Memory B cell (primary cell): ENCODE measurements at regions not wholly inside any gene's neighbourhood (a gene's known extent, or its start where the extent isn't known, plus 50 kb on each side); places are given as distances from the start of the nearest gene placed in this dataset.
"Not testable (repeated sequence)": the region's sequence is repeated elsewhere in the genome, so short reads cannot be mapped to it uniquely, and the experiment has no call there.

Experiments used
- ATAC-seq: fragments of 150-1000 bp; cut with Tn5 transposase; 2 replicates; pipeline ENCODE4 v1.10.0; 2021; ENCODE audit warnings: low read depth, mild to moderate bottlenecking, moderate library complexity
- DNase-seq, 2 donors: peaks; one replicate each; pipeline ENCODE4 v3.0.0; 2022; ENCODE audit warnings: low spot score in 2 of 2
- H3K27ac Mint-ChIP-seq: one replicate; pipeline ENCODE4 v1.8.0; 2022; ENCODE audit warnings: mild to moderate bottlenecking, moderate library complexity, mixed read lengths
- H3K27me3 Mint-ChIP-seq: one replicate; pipeline ENCODE4 v1.8.0; 2022; ENCODE audit warnings: mixed read lengths
- H3K36me3 Mint-ChIP-seq: one replicate; pipeline ENCODE4 v1.8.0; 2022; ENCODE audit warnings: mild to moderate bottlenecking, mixed read lengths
- H3K4me1 Mint-ChIP-seq: one replicate; pipeline ENCODE4 v1.8.0; 2022; ENCODE audit warnings: mixed read lengths
- H3K4me3 Mint-ChIP-seq: one replicate; pipeline ENCODE4 v1.8.0; 2022; ENCODE audit warnings: mild to moderate bottlenecking, moderate library complexity, mixed read lengths
- H3K9me3 Mint-ChIP-seq: one replicate; pipeline ENCODE4 v1.8.0; 2022; ENCODE audit warnings: mixed read lengths

- Mint-ChIP-seq H3K27ac (no peak overlapping the region), H3K4me1 (peaks cover 2% of the 10 kb centered on the region), H3K9me3 (no peaks in the 10 kb centered on the region), H3K4me3 (no peak overlapping the region), H3K36me3 (no peaks in the 10 kb centered on the region), H3K27me3 (peaks cover 1% of the 10 kb centered on the region)
- ATAC-seq, result no peak
- DNase-seq, result no peak
Observed at GRCh38 chr3:23113455-23114171, 89.5 kb upstream of the UBE2E2 start.

GRCh38 chr3:23114432-23114831 is 88.7 kb upstream of the UBE2E2 start:
- DNase-seq (no peak), ATAC-seq (no peak)
- Mint-ChIP-seq H3K36me3 (no peaks in the 10 kb centered on the region), H3K27me3 (peaks cover 3% of the 10 kb centered on the region), H3K4me1 (peaks cover 2% of the 10 kb centered on the region), H3K27ac (no peak overlapping the region), H3K9me3 (no peaks in the 10 kb centered on the region), H3K4me3 (no peak overlapping the region)

GRCh38 chr3:23115171-23115877 is 87.8 kb upstream of the UBE2E2 start:
- H3K36me3 Mint-ChIP-seq, result no peaks in the 10 kb centered on the region
- H3K4me1 Mint-ChIP-seq, result peaks cover 2% of the 10 kb centered on the region
- DNase-seq, result no peak
- H3K4me3 Mint-ChIP-seq, result no peak overlapping the region
- H3K9me3 Mint-ChIP-seq, result no peaks in the 10 kb centered on the region
- no peak for ATAC-seq
- H3K27me3 Mint-ChIP-seq, result peaks cover 3% of the 10 kb centered on the region
- H3K27ac Mint-ChIP-seq, result no peak overlapping the region

GRCh38 chr3:23116081-23116837 is 86.9 kb upstream of the UBE2E2 start:
- H3K4me1 Mint-ChIP-seq, result peaks cover 2% of the 10 kb centered on the region
- H3K4me3 Mint-ChIP-seq, result no peak overlapping the region
- H3K9me3 Mint-ChIP-seq, result no peaks in the 10 kb centered on the region
- peaks cover 4% of the 10 kb centered on the region for H3K27me3 Mint-ChIP-seq
- no peak for DNase-seq
- H3K27ac Mint-ChIP-seq, result no peak overlapping the region
- no peak for ATAC-seq
- no peaks in the 10 kb centered on the region for H3K36me3 Mint-ChIP-seq

GRCh38 chr3:23117856-23118255 is 85.3 kb upstream of the UBE2E2 start:
- Mint-ChIP-seq H3K36me3 (no peaks in the 10 kb centered on the region), H3K27me3 (peaks cover 3% of the 10 kb centered on the region), H3K4me1 (peaks cover 2% of the 10 kb centered on the region), H3K9me3 (no peaks in the 10 kb centered on the region), H3K27ac (no peak overlapping the region), H3K4me3 (no peak overlapping the region)
- DNase-seq, result no peak
- ATAC-seq, result no peak

- Mint-ChIP-seq H3K27ac (no peak overlapping the region), H3K4me1 (no peaks in the 10 kb centered on the region), H3K9me3 (no peaks in the 10 kb centered on the region), H3K4me3 (no peak overlapping the region), H3K36me3 (no peaks in the 10 kb centered on the region), H3K27me3 (peaks cover 8% of the 10 kb centered on the region)
- DNase-seq (no peak), ATAC-seq (no peak)
Observed at GRCh38 chr3:23127196-23127595, 75.9 kb upstream of the UBE2E2 start.

GRCh38 chr3:23128655-23129054 is 74.5 kb upstream of the UBE2E2 start:
- no peak overlapping the region for H3K4me3 Mint-ChIP-seq
- ATAC-seq (no peak), DNase-seq (no peak)
- H3K27ac Mint-ChIP-seq, result no peak overlapping the region
- no peaks in the 10 kb centered on the region for H3K36me3 Mint-ChIP-seq
- peaks cover 8% of the 10 kb centered on the region for H3K27me3 Mint-ChIP-seq
- H3K9me3 Mint-ChIP-seq, result no peaks in the 10 kb centered on the region
- no peaks in the 10 kb centered on the region for H3K4me1 Mint-ChIP-seq

- Mint-ChIP-seq H3K27ac (no peak overlapping the region), H3K4me1 (no peaks in the 10 kb centered on the region), H3K36me3 (no peaks in the 10 kb centered on the region), H3K27me3 (peaks cover 8% of the 10 kb centered on the region), H3K9me3 (no peaks in the 10 kb centered on the region), H3K4me3 (no peak overlapping the region)
- ATAC-seq (no peak), DNase-seq (no peak)
Observed at GRCh38 chr3:23129117-23129516, 74.0 kb upstream of the UBE2E2 start.

- Mint-ChIP-seq H3K9me3 (no peaks in the 10 kb centered on the region), H3K4me1 (no peaks in the 10 kb centered on the region), H3K36me3 (no peaks in the 10 kb centered on the region), H3K27me3 (peaks cover 8% of the 10 kb centered on the region), H3K27ac (no peak overlapping the region), H3K4me3 (no peak overlapping the region)
- ATAC-seq (no peak), DNase-seq (no peak)
Observed at GRCh38 chr3:23129817-23130216, 73.3 kb upstream of the UBE2E2 start.

- ATAC-seq, result no peak
- Mint-ChIP-seq H3K9me3 (no peaks in the 10 kb centered on the region), H3K36me3 (no peaks in the 10 kb centered on the region), H3K4me1 (no peaks in the 10 kb centered on the region), H3K4me3 (no peak overlapping the region), H3K27me3 (peaks cover 8% of the 10 kb centered on the region), H3K27ac (no peak overlapping the region)
- no peak for DNase-seq
Observed at GRCh38 chr3:23130406-23130805, 72.7 kb upstream of the UBE2E2 start.

- ATAC-seq (no peak), DNase-seq (no peak)
- H3K36me3 Mint-ChIP-seq, result no peaks in the 10 kb centered on the region
- H3K9me3 Mint-ChIP-seq, result peaks cover 5% of the 10 kb centered on the region
- no peak overlapping the region for H3K27ac Mint-ChIP-seq
- H3K4me1 Mint-ChIP-seq, result no peaks in the 10 kb centered on the region
- no peaks in the 10 kb centered on the region for H3K27me3 Mint-ChIP-seq
- no peak overlapping the region for H3K4me3 Mint-ChIP-seq
Observed at GRCh38 chr3:23135026-23135785, 67.9 kb upstream of the UBE2E2 start.

- no peak overlapping the region for H3K27ac Mint-ChIP-seq
- ATAC-seq (no peak), DNase-seq (no peak)
- no peaks in the 10 kb centered on the region for H3K27me3 Mint-ChIP-seq
- no peaks in the 10 kb centered on the region for H3K4me1 Mint-ChIP-seq
- no peak overlapping the region for H3K4me3 Mint-ChIP-seq
- no peaks in the 10 kb centered on the region for H3K36me3 Mint-ChIP-seq
- H3K9me3 Mint-ChIP-seq, result peaks cover 5% of the 10 kb centered on the region
Observed at GRCh38 chr3:23136054-23136453, 67.1 kb upstream of the UBE2E2 start.

- H3K27ac Mint-ChIP-seq, ATAC-seq, H3K36me3 Mint-ChIP-seq, H3K4me1 Mint-ChIP-seq, DNase-seq, H3K27me3 Mint-ChIP-seq, H3K9me3 Mint-ChIP-seq, H3K4me3 Mint-ChIP-seq: not testable (repeated sequence)
Observed at GRCh38 chr3:23144051-23144450, 59.1 kb upstream of the UBE2E2 start.

GRCh38 chr3:23146163-23146562 is 57.0 kb upstream of the UBE2E2 start:
- no peak for DNase-seq
- H3K4me3 Mint-ChIP-seq, result no peak overlapping the region
- no peak overlapping the region for H3K27ac Mint-ChIP-seq
- no peaks in the 10 kb centered on the region for H3K9me3 Mint-ChIP-seq
- no peaks in the 10 kb centered on the region for H3K4me1 Mint-ChIP-seq
- no peaks in the 10 kb centered on the region for H3K36me3 Mint-ChIP-seq
- ATAC-seq, result no peak
- peaks cover 6% of the 10 kb centered on the region for H3K27me3 Mint-ChIP-seq
